SK-N-SH (cell line): ENCODE measurements at regions not wholly inside any gene's neighbourhood (a gene's known extent, or its start where the extent isn't known, plus 50 kb on each side); places are given as distances from the start of the nearest gene placed in this dataset.

Source experiments
- CTCF ChIA-PET: fragments of 300-600, 350-600 bp; formaldehyde crosslinking; extraction: SDS; loops from one replicate; lab custom pipeline; 2021; lab: Yijun Ruan, JAX
- POLR2A ChIA-PET: fragments of 350-600 bp; sonication (Branson Sonifier 250); formaldehyde crosslinking; extraction: SDS; loops from one replicate; lab custom pipeline; 2020; ENCODE audit warnings: antibody characterized with exemption, inconsistent platforms; lab: Yijun Ruan, JAX
- DNase-seq: peaks from one replicate; pipeline ENCODE4 v3.0.0; 2012
- H2AFZ ChIP-seq: fragments of 200-600 bp; sonication (generic); 2 replicates; pipeline ENCODE4 v1.8.1; 2016; ENCODE audit warnings: antibody characterized with exemption, mild to moderate bottlenecking, low read depth
- H3F3A ChIP-seq: fragments of 200-600 bp; sonication (generic); replicated peaks from 2 replicates; pipeline ENCODE3; 2016; ENCODE audit warnings: antibody characterized with exemption, mild to moderate bottlenecking; ENCODE audit not compliant: insufficient read depth
- H3K27ac ChIP-seq, 2 experiments: fragments of 200-500 bp in 1 of 2; fragments of 200-600 bp in 1 of 2; sonication (Bioruptor generic) in 1 of 2; sonication (generic), shearing (Covaris generic) in 1 of 2; 2 replicates each; pipeline versions ENCODE4 v1.5.1 to v1.6.1; 2014 to 2016; ENCODE audit warnings: low read depth in 2 of 2, inconsistent platforms in 1 of 2, low read length in 1 of 2, mild to moderate bottlenecking in 1 of 2, mixed read lengths in 1 of 2
- H3K27me3 ChIP-seq: fragments of 200-600 bp; sonication (generic), shearing (Covaris generic); 2 replicates; pipeline ENCODE4 v1.6.1; 2016; ENCODE audit warnings: mixed run types; ENCODE audit not compliant: insufficient read depth
- H3K36me3 ChIP-seq, 2 experiments: fragments of 200-500 bp in 1 of 2; fragments of 200-600 bp in 1 of 2; sonication (Bioruptor generic) in 1 of 2; sonication (generic) in 1 of 2; replicated peaks in 1 of 2; 2 replicates each; pipeline versions ENCODE3 to v1.5.1; 2014 to 2016; ENCODE audit warnings: low read length in 1 of 2, mild to moderate bottlenecking in 1 of 2; ENCODE audit not compliant: insufficient read depth in 2 of 2, control insufficient read depth in 1 of 2
- H3K4me1 ChIP-seq, 2 experiments: fragments of 200-500 bp in 1 of 2; fragments of 200-600 bp in 1 of 2; sonication (Bioruptor generic) in 1 of 2; sonication (generic), shearing (Covaris generic) in 1 of 2; 2 replicates each; pipeline versions ENCODE4 v1.5.1 to v1.6.1; 2014 to 2016; ENCODE audit warnings: low read depth in 1 of 2, low read length in 1 of 2, mixed run types in 1 of 2; ENCODE audit not compliant: insufficient read depth in 2 of 2, control insufficient read depth in 1 of 2
- H3K4me2 ChIP-seq: fragments of 200-600 bp; sonication (generic), shearing (Covaris generic); 2 replicates; pipeline ENCODE4 v1.6.1; 2017; ENCODE audit warnings: mixed run types
- H3K4me3 ChIP-seq, 2 experiments: fragments of 200-500 bp in 1 of 2; fragments of 200-600 bp in 1 of 2; sonication (Bioruptor generic) in 1 of 2; sonication (generic), shearing (Covaris generic) in 1 of 2; 2 replicates each; pipeline versions ENCODE4 v1.5.1 to v1.8.1; 2014 to 2016; ENCODE audit warnings: low read depth in 2 of 2, inconsistent platforms in 1 of 2, low read length in 1 of 2, mild to moderate bottlenecking in 1 of 2, mixed read lengths in 1 of 2, moderate library complexity in 1 of 2
- H3K79me2 ChIP-seq: fragments of 200-600 bp; sonication (generic); 2 replicates; pipeline ENCODE4 v1.8.1; 2017; ENCODE audit warnings: mild to moderate bottlenecking; ENCODE audit not compliant: insufficient read depth
- H3K9ac ChIP-seq: fragments of 200-600 bp; sonication (generic); 2 replicates; pipeline ENCODE4 v1.6.1; 2017; ENCODE audit warnings: mixed run types
- H3K9me2 ChIP-seq: fragments of 200-600 bp; sonication (generic); 2 replicates; pipeline ENCODE4 v1.6.1; 2017; ENCODE audit warnings: mixed run types
- H3K9me3 ChIP-seq: fragments of 200-600 bp; sonication (generic); 2 replicates; pipeline ENCODE4 v1.6.1; 2017; ENCODE audit warnings: mixed run types, mild to moderate bottlenecking, moderate library complexity
- H4K20me1 ChIP-seq: fragments of 200-600 bp; sonication (generic); 2 replicates; pipeline ENCODE4 v1.6.1; 2017; ENCODE audit warnings: mild to moderate bottlenecking, mixed run types; ENCODE audit not compliant: insufficient read depth
- CHD2 ChIP-seq: fragments of 150-350 bp; IDR thresholded peaks from 2 replicates; pipeline ENCODE4 v1.6.1; 2018; ENCODE audit warnings: low read length; ENCODE audit not compliant: partially characterized antibody
- CTCF ChIP-seq: fragments of 200-600 bp; sonication (generic); IDR thresholded peaks from 2 replicates; pipeline ENCODE4 v1.6.1; 2017; ENCODE audit warnings: antibody characterized with exemption, mild to moderate bottlenecking, moderate library complexity
- FOXJ3 ChIP-seq: sonication (generic); formaldehyde crosslinking; IDR thresholded peaks from 2 replicates; pipeline ENCODE4 v1.5.1; 2020; ENCODE audit warnings: mild to moderate bottlenecking, missing genetic modification reagents
- GABPA ChIP-seq: IDR thresholded peaks from 2 replicates; pipeline ENCODE4 v1.4.0; 2012; ENCODE audit warnings: low read depth, mild to moderate bottlenecking
- IRF3 ChIP-seq: fragments of 150-350 bp; IDR thresholded peaks from 2 replicates; pipeline ENCODE4 v1.6.1; 2016; ENCODE audit warnings: mild to moderate bottlenecking, low read depth, low read length
- MXI1 ChIP-seq: IDR thresholded peaks from 2 replicates; pipeline ENCODE4 v1.6.1; 2012; ENCODE audit warnings: mild to moderate bottlenecking, low read depth, low read length, improper control_type of control experiment
- NFIC ChIP-seq: IDR thresholded peaks from 2 replicates; pipeline ENCODE4 v1.4.0; 2012; ENCODE audit warnings: borderline replicate concordance
- RCOR1 ChIP-seq: fragments of 150-350 bp; IDR thresholded peaks from 2 replicates; pipeline ENCODE4 v1.6.1; 2017; ENCODE audit warnings: antibody characterized with exemption, low read length
- REST ChIP-seq: IDR thresholded peaks from 2 replicates; pipeline ENCODE4 v1.6.1; 2012; ENCODE audit warnings: mild to moderate bottlenecking, low read depth, low read length, moderate library complexity
- WGBS: methylation state at CpG from one replicate; pipeline ENCODE4 v1.1.6; 2017; ENCODE audit warnings: low lambda C conversion rate; 5-methylcytosine and 5-hydroxymethylcytosine counted together
- TF ChIP-seq, protein P1 (sequence below): IDR thresholded peaks from 2 replicates; pipeline ENCODE4 v1.4.0; 2012; ENCODE audit warnings: low read depth

DNA sequence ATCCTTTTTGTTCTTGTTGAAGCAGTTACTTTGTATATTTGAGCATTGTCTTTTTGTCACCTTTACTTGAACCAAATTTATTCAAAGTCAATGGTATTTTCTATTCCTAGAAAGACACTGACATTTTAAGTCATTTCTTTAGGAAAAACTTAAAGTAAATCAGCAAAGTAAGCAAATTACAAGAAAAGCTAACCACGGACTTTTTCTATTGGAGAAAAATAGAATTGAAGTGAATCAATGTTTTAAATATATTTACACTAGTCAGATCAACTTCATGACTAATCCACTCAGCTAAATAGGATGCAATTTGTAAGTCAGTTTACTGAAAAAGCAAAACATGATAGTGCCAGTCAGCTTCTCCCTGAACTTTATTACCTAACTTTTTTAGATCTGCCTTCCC, 733.8 kb upstream of the ALCAM start:
- H3K27me3 ChIP-seq = no peaks in the 10 kb centered on the region
- no peaks in the 10 kb centered on the region for H3K79me2 ChIP-seq
- no peak overlapping the region for H3K27ac ChIP-seq
- no peak overlapping the region for H2AFZ ChIP-seq
- no peak overlapping the region for H3K4me2 ChIP-seq
- ChIA-PET POLR2A (no interaction called here), CTCF (no interaction called here)
- no peak overlapping the region for H3K4me3 ChIP-seq
- no peak for DNase-seq
- H3K36me3 ChIP-seq = no peaks in the 10 kb centered on the region
- no peaks in the 10 kb centered on the region for H3K9me2 ChIP-seq
- no peaks in the 10 kb centered on the region for H3K9me3 ChIP-seq
- WGBS = 70% methylated on average over 1 of the region's 1 CpG
- TF ChIP-seq REST = no peak
- TF ChIP-seq CTCF = no peak
- no peak for TF ChIP-seq RCOR1
- TF ChIP-seq FOXJ3 (CRISPR knock-in tag) = no peak
- no peak for TF ChIP-seq CHD2
- no peak for TF ChIP-seq MXI1
- TF ChIP-seq, protein P1, sequence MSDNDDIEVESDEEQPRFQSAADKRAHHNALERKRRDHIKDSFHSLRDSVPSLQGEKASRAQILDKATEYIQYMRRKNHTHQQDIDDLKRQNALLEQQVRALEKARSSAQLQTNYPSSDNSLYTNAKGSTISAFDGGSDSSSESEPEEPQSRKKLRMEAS = no peak
- TF ChIP-seq IRF3 = no peak
- no peak for TF ChIP-seq NFIC
- no peak for TF ChIP-seq GABPA
- H3K4me1 ChIP-seq = peaks cover 0 to 9% of the 10 kb centered on the region in 2 experiments; a peak in 2 of 4 replicates
- H3F3A ChIP-seq = peaks cover 12% of the 10 kb centered on the region
- no peaks in the 10 kb centered on the region for H4K20me1 ChIP-seq
- no peak overlapping the region for H3K9ac ChIP-seq
